ENCODE measurements at regions not wholly inside any gene's neighbourhood (a gene's known extent, or its start where the extent isn't known, plus 50 kb on each side); places are given as distances from the start of the nearest gene placed in this dataset.

GRCh38 chr17:36671144-36671543 is 69.8 kb downstream of the MRM1 start:
- Histone ChIP-seq H3K4me3 (no peak overlapping the region), H3K9me3 (no peaks in the 10 kb centered on the region), H3K27me3 (no peaks in the 10 kb centered on the region), H3K27ac (no peak overlapping the region), H3K36me3 (no peaks in the 10 kb centered on the region), H3K4me1 (no peaks in the 10 kb centered on the region)
- DNase-seq (ENCODE audit: low spot score in 2 of 2), result no peak
- TF ChIP-seq EP300 (IDR thresholded peaks at IDR 0.05), result no peak
- no peak for TF ChIP-seq CTCF (IDR thresholded peaks at IDR 0.05)
- no peak for TF ChIP-seq POLR2A (IDR thresholded peaks at IDR 0.05)
- 66 to 69% methylated on average over 3 of the region's 3 CpGs for WGBS, 2 donors

GRCh38 chr17:36672403-36672918 is 71.1 kb downstream of the MRM1 start:
- Histone ChIP-seq H3K4me1 (no peaks in the 10 kb centered on the region), H3K27ac (no peak overlapping the region), H3K27me3 (no peaks in the 10 kb centered on the region), H3K4me3 (no peak overlapping the region), H3K9me3 (no peaks in the 10 kb centered on the region), H3K36me3 (no peaks in the 10 kb centered on the region)
- DNase-seq (ENCODE audit: low spot score in 2 of 2), result no peak
- WGBS, 2 donors, result 56 to 64% methylated on average over 7 of the region's 7 CpGs
- TF ChIP-seq EP300 (IDR thresholded peaks at IDR 0.05) (no peak), POLR2A (IDR thresholded peaks at IDR 0.05) (no peak), CTCF (IDR thresholded peaks at IDR 0.05) (no peak)

GRCh38 chr17:36673068-36673467 is 71.7 kb downstream of the MRM1 start:
- no peak for TF ChIP-seq POLR2A (IDR thresholded peaks at IDR 0.05)
- no peak for TF ChIP-seq EP300 (IDR thresholded peaks at IDR 0.05)
- TF ChIP-seq CTCF (IDR thresholded peaks at IDR 0.05), result no peak
- no peaks in the 10 kb centered on the region for H3K4me1 ChIP-seq
- no peaks in the 10 kb centered on the region for H3K27me3 ChIP-seq
- 91 to 92% methylated on average over 5 of the region's 5 CpGs for WGBS, 2 donors
- H3K36me3 ChIP-seq, result no peaks in the 10 kb centered on the region
- no peak for DNase-seq (ENCODE audit: low spot score in 2 of 2)
- no peak overlapping the region for H3K27ac ChIP-seq
- H3K9me3 ChIP-seq, result no peaks in the 10 kb centered on the region
- no peak overlapping the region for H3K4me3 ChIP-seq

DNA sequence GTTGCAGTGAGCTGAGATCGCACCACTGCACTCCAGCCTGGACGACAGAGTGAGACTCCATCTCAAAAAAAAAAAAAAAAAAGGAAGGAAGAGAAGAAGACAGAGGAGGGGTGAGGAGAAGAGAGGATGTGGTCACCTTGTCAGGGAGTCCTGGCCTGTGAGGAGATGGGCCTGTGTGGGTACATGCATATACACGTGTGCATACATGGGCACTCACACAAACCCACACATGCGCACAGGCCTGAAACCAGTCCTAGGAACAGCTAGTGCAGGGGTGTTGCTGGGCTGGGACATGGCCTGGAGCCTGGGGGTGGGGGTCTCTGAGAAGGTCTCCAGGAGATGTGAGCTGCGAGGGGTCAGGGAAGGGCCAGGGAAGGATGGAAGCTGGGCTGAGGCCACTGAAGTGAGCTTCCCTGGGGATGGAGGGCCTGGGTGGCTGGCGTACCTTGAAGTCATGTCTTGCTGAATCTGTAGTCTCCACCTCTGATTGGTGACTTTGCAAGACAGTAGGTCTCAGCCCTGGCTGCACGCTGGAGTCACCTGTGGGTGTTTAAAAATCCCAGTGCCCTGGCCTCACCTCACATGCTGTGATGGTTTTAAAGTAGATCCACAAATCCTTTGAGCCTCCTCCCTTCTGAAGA is 72.4 kb downstream of the MRM1 start:
- 77 to 80% methylated on average over 7 of the region's 7 CpGs for WGBS, 2 donors

More for the DNA sequence above, 72.4 kb downstream of the MRM1 start:
- no peaks in the 10 kb centered on the region for H3K9me3 ChIP-seq
- H3K27me3 ChIP-seq, result no peaks in the 10 kb centered on the region
- H3K36me3 ChIP-seq, result no peaks in the 10 kb centered on the region
- H3K27ac ChIP-seq, result no peak overlapping the region
- no peak overlapping the region for H3K4me3 ChIP-seq
- DNase-seq (ENCODE audit: low spot score in 2 of 2), result no peak
- no peaks in the 10 kb centered on the region for H3K4me1 ChIP-seq
- no peak for TF ChIP-seq CTCF (IDR thresholded peaks at IDR 0.05)
- no peak for TF ChIP-seq POLR2A (IDR thresholded peaks at IDR 0.05)
- no peak for TF ChIP-seq EP300 (IDR thresholded peaks at IDR 0.05)

Measured in tibial nerve (tissue), 4 donors.